HEK293 (cell line): ENCODE measurements at regions not wholly inside any gene's neighbourhood (a gene's known extent, or its start where the extent isn't known, plus 50 kb on each side); places are given as distances from the start of the nearest gene placed in this dataset.

ENCODE experiments used
- CTCF ChIA-PET: fragments of 350-600 bp; formaldehyde crosslinking; extraction: SDS; loops from one replicate; lab custom pipeline; 2021; ENCODE audit warnings: antibody characterized with exemption; lab: Yijun Ruan, JAX
- POLR2A ChIA-PET: fragments of 300-600 bp; formaldehyde crosslinking; extraction: SDS; loops from one replicate; lab custom pipeline; 2020; ENCODE audit warnings: antibody characterized with exemption, inconsistent platforms; lab: Yijun Ruan, JAX
- H3K27ac ChIP-seq: fragments of 200-500 bp; sonication (Bioruptor generic); 2 replicates; pipeline ENCODE4 v1.5.1; 2014; ENCODE audit warnings: low read depth, low read length, control low read depth, inconsistent platforms; ENCODE audit errors: extremely low read depth
- H3K36me3 ChIP-seq, 2 experiments: fragments of 200-500 bp in 1 of 2; sonication (Bioruptor generic) in 1 of 2; 1 replicate in 1 of 2; 2 replicates in 1 of 2; pipeline ENCODE4 v1.5.1; 2014 to 2017; ENCODE audit warnings: inconsistent platforms in 2 of 2, low read length in 2 of 2; ENCODE audit not compliant: control insufficient read depth in 2 of 2, insufficient read depth in 1 of 2
- H3K4me1 ChIP-seq: fragments of 200-500 bp; sonication (Bioruptor generic); 2 replicates; pipeline ENCODE4 v1.5.1; 2014; ENCODE audit warnings: mild to moderate bottlenecking, low read length, inconsistent platforms; ENCODE audit not compliant: control insufficient read depth, insufficient read depth
- H3K4me3 ChIP-seq: 2 replicates; pipeline ENCODE4 v1.5.1; 2011; ENCODE audit warnings: low read depth, mild to moderate bottlenecking, control low read depth, low read length, moderate library complexity
- H3K9me3 ChIP-seq: fragments of 200-500 bp; sonication (Bioruptor generic); 2 replicates; pipeline ENCODE4 v1.5.1; 2014; ENCODE audit warnings: low read depth, low read length, inconsistent platforms; ENCODE audit not compliant: control insufficient read depth, insufficient read depth
- GLI2 ChIP-seq: fragments of 450-650 bp; formaldehyde crosslinking; IDR thresholded peaks from 2 replicates; pipeline ENCODE4; 2017; ENCODE audit warnings: missing biosample characterization, missing genetic modification characterization, low read depth, borderline replicate concordance
- GLIS1 ChIP-seq: fragments of 450-650 bp; formaldehyde crosslinking; IDR thresholded peaks from 2 replicates; pipeline ENCODE4 v1.5.1; 2016; ENCODE audit warnings: missing biosample characterization, missing genetic modification characterization
- HOXD13 ChIP-seq: sonication (generic); formaldehyde crosslinking; IDR thresholded peaks from 2 replicates; pipeline ENCODE4 v1.8.0; 2022; ENCODE audit warnings: missing genetic modification reagents, borderline replicate concordance
- SCRT2 ChIP-seq: fragments of 450-650 bp; formaldehyde crosslinking; IDR thresholded peaks from 2 replicates; pipeline ENCODE4 v1.5.1; 2016; ENCODE audit warnings: missing biosample characterization, missing genetic modification characterization
- TCF7L2 ChIP-seq: IDR thresholded peaks from 2 replicates; pipeline ENCODE4 v1.6.1; 2011; ENCODE audit warnings: low read depth, mild to moderate bottlenecking, inconsistent platforms, low read length, moderate library complexity, borderline replicate concordance
- ZBTB1 ChIP-seq: fragments of 450-650 bp; formaldehyde crosslinking; IDR thresholded peaks from 2 replicates; pipeline ENCODE4 v1.5.1; 2016; ENCODE audit warnings: missing biosample characterization, missing genetic modification characterization
- ZFP3 ChIP-seq: fragments of 450-650 bp; formaldehyde crosslinking; IDR thresholded peaks from 2 replicates; pipeline ENCODE4 v1.5.1; 2016; ENCODE audit warnings: low read depth, missing biosample characterization, missing genetic modification characterization
- ZFP41 ChIP-seq: fragments of 450-650 bp; formaldehyde crosslinking; IDR thresholded peaks from 2 replicates; pipeline ENCODE4 v1.5.1; 2016; ENCODE audit warnings: missing biosample characterization, missing genetic modification characterization, borderline replicate concordance
- ZNF132 ChIP-seq: fragments of 450-650 bp; formaldehyde crosslinking; IDR thresholded peaks from 2 replicates; pipeline ENCODE4 v1.5.1; 2017; ENCODE audit warnings: missing biosample characterization, missing genetic modification characterization, borderline replicate concordance
- ZNF140 ChIP-seq: fragments of 450-650 bp; formaldehyde crosslinking; IDR thresholded peaks from 2 replicates; pipeline ENCODE4 v1.5.1; 2016; ENCODE audit warnings: missing biosample characterization, missing genetic modification characterization
- ZNF169 ChIP-seq: fragments of 450-650 bp; formaldehyde crosslinking; IDR thresholded peaks from 2 replicates; pipeline ENCODE4 v1.5.1; 2016; ENCODE audit warnings: missing biosample characterization, missing genetic modification characterization
- ZNF280D ChIP-seq: fragments of 450-650 bp; formaldehyde crosslinking; IDR thresholded peaks from 2 replicates; pipeline ENCODE4 v1.5.1; 2016; ENCODE audit warnings: missing biosample characterization, missing genetic modification characterization
- ZNF366 ChIP-seq: fragments of 450-650 bp; formaldehyde crosslinking; conservative IDR thresholded peaks from 2 replicates; pipeline ENCODE4 v1.5.1; 2016; ENCODE audit warnings: missing biosample characterization, missing genetic modification characterization
- ZNF433 ChIP-seq: fragments of 450-650 bp; formaldehyde crosslinking; IDR thresholded peaks from 2 replicates; pipeline ENCODE4 v1.5.1; 2016; ENCODE audit warnings: missing biosample characterization, missing genetic modification characterization, low read depth
- ZNF449 ChIP-seq: fragments of 450-650 bp; formaldehyde crosslinking; IDR thresholded peaks from 2 replicates; pipeline ENCODE4 v1.5.1; 2017; ENCODE audit warnings: missing biosample characterization, mild to moderate bottlenecking, missing genetic modification characterization, moderate library complexity
- ZNF530 ChIP-seq: fragments of 450-650 bp; formaldehyde crosslinking; IDR thresholded peaks from 2 replicates; pipeline ENCODE4 v1.5.1; 2016; ENCODE audit warnings: low read depth, missing biosample characterization, missing genetic modification characterization
- ZNF596 ChIP-seq: fragments of 450-650 bp; IDR thresholded peaks from 2 replicates; pipeline ENCODE4 v1.5.0; 2018; ENCODE audit warnings: missing biosample characterization, mild to moderate bottlenecking, missing genetic modification characterization, moderate library complexity
- ZNF610 ChIP-seq: fragments of 450-650 bp; formaldehyde crosslinking; IDR thresholded peaks from 2 replicates; pipeline ENCODE4 v1.5.1; 2016; ENCODE audit warnings: missing biosample characterization, missing genetic modification characterization, borderline replicate concordance
- ZNF658 ChIP-seq: fragments of 450-650 bp; formaldehyde crosslinking; IDR thresholded peaks from 2 replicates; pipeline ENCODE4; 2016; ENCODE audit warnings: missing biosample characterization, missing genetic modification characterization
- ZNF677 ChIP-seq: fragments of 450-650 bp; IDR thresholded peaks from 2 replicates; pipeline ENCODE4 v1.5.0; 2018; ENCODE audit warnings: missing biosample characterization, mild to moderate bottlenecking, missing genetic modification characterization, moderate library complexity
- ZNF830 ChIP-seq: fragments of 450-650 bp; IDR thresholded peaks from 2 replicates; pipeline ENCODE4 v1.5.0; 2018; ENCODE audit warnings: missing biosample characterization, missing genetic modification characterization, low read depth, mild to moderate bottlenecking, moderate library complexity
- TF ChIP-seq, protein P1 (sequence below): fragments of 450-650 bp; formaldehyde crosslinking; IDR thresholded peaks from 2 replicates; pipeline ENCODE4 v1.5.1; 2016; ENCODE audit warnings: missing biosample characterization, missing genetic modification characterization
- TF ChIP-seq, protein P2 (sequence below): fragments of 450-650 bp; formaldehyde crosslinking; conservative IDR thresholded peaks from 2 replicates; pipeline ENCODE4 v1.5.1; 2016; ENCODE audit warnings: low read depth, missing biosample characterization, missing genetic modification characterization

DNA sequence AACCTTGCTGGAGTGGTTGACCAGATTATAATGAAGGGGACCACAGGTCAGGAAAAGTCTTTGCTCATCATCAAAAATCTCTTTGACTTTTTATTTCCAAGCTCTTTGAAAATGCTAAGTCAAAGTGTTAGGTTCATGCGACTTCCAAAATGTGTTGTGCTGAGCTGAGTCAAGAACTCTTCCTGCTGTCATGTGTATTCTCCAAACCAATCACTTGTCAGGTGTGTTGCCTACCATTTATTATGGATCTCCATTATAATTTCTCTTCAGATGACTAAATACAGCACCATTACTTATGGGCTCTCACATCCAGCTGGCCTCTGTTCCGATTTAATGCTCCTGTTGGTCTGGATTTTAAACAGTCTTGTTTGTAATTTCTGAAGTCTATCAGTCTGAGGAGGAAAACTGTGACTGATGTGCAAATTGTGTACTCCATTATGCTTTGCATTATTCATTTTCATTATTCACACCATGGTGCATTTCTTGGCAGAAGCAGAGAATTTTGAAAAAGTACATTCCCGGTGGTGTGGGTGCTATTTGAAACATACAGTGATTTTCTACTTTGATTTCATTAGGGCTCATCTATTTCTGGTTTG lies 562.5 kb downstream of the LMO7 start (continued):
- TF ChIP-seq ZNF449 (tag by site-specific recombination) (no peak), GLIS1 (tag by site-specific recombination) (no peak), HOXD13 (CRISPR knock-in tag) (no peak), ZNF366 (no peak)

DNA sequence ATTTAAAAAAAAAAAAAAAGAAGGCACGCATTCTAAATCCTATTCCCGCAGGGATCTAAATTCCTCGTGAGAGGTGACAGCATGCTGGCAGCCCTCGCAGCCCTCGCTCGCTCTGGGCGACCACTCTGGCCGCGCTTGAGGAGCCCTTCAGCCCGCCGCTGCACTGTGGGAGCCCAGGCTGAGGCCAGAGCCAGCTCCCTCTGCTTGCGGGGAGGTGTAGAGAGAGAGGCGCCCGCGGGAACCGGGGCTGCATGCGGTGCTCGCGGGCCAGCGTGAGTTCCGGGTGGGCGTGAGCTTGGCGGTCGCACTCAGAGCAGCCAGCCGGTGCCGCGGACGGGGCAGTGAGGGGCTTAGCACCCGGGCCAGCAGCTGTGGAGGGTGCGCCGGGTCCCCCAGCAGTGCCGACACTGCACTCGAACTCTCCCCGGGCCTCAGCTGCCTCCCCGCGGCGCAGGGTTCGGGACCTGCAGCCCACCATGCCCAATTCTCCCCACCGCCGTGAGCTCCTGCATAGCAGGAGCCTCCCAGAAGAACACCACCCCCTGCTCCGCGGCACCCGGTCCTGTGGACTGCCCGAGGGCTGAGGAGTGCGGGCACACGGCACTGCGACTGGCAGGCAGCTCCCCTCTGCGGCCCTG lies 553.9 kb downstream of the LMO7 start:
- POLR2A ChIA-PET: no interaction called here
- H3K9me3 ChIP-seq: no peaks in the 10 kb centered on the region
- CTCF ChIA-PET: interaction anchor here (0.7 kb wide), 1 partner anchor 1117 kb away, joined by 3 read pairs; no protein-coding TSS in a partner anchor
- TF ChIP-seq ZNF140 (tag by site-specific recombination) (no peak), ZNF132 (tag by site-specific recombination) (no peak), ZFP3 (tag by site-specific recombination) (no peak), ZNF610 (tag by site-specific recombination) (no peak), ZNF280D (tag by site-specific recombination) (no peak), TCF7L2 (no peak), ZBTB1 (tag by site-specific recombination) (no peak), ZNF433 (tag by site-specific recombination) (no peak), ZNF677 (tag by site-specific recombination) (no peak), ZNF169 (tag by site-specific recombination) (no peak), ZNF830 (tag by site-specific recombination) (no peak), ZNF530 (tag by site-specific recombination) (no peak), GLI2 (tag by site-specific recombination) (no peak), ZNF658 (tag by site-specific recombination) (no peak), ZFP41 (no peak), SCRT2 (no peak), ZNF596 (no peak)
- TF ChIP-seq, protein P1, sequence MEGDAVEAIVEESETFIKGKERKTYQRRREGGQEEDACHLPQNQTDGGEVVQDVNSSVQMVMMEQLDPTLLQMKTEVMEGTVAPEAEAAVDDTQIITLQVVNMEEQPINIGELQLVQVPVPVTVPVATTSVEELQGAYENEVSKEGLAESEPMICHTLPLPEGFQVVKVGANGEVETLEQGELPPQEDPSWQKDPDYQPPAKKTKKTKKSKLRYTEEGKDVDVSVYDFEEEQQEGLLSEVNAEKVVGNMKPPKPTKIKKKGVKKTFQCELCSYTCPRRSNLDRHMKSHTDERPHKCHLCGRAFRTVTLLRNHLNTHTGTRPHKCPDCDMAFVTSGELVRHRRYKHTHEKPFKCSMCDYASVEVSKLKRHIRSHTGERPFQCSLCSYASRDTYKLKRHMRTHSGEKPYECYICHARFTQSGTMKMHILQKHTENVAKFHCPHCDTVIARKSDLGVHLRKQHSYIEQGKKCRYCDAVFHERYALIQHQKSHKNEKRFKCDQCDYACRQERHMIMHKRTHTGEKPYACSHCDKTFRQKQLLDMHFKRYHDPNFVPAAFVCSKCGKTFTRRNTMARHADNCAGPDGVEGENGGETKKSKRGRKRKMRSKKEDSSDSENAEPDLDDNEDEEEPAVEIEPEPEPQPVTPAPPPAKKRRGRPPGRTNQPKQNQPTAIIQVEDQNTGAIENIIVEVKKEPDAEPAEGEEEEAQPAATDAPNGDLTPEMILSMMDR: no peak
- TF ChIP-seq, protein P2, sequence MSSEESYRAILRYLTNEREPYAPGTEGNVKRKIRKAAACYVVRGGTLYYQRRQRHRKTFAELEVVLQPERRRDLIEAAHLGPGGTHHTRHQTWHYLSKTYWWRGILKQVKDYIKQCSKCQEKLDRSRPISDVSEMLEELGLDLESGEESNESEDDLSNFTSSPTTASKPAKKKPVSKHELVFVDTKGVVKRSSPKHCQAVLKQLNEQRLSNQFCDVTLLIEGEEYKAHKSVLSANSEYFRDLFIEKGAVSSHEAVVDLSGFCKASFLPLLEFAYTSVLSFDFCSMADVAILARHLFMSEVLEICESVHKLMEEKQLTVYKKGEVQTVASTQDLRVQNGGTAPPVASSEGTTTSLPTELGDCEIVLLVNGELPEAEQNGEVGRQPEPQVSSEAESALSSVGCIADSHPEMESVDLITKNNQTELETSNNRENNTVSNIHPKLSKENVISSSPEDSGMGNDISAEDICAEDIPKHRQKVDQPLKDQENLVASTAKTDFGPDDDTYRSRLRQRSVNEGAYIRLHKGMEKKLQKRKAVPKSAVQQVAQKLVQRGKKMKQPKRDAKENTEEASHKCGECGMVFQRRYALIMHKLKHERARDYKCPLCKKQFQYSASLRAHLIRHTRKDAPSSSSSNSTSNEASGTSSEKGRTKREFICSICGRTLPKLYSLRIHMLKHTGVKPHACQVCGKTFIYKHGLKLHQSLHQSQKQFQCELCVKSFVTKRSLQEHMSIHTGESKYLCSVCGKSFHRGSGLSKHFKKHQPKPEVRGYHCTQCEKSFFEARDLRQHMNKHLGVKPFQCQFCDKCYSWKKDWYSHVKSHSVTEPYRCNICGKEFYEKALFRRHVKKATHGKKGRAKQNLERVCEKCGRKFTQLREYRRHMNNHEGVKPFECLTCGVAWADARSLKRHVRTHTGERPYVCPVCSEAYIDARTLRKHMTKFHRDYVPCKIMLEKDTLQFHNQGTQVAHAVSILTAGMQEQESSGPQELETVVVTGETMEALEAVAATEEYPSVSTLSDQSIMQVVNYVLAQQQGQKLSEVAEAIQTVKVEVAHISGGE: no peak
- no peak overlapping the region for H3K27ac ChIP-seq
- H3K4me1 ChIP-seq: no peaks in the 10 kb centered on the region
- no peak overlapping the region for H3K4me3 ChIP-seq
- H3K36me3 ChIP-seq: no peaks in the 10 kb centered on the region
